Epithelial cell of proximal tubule (primary cell): ENCODE measurements at regions not wholly inside any gene's neighbourhood (a gene's known extent, or its start where the extent isn't known, plus 50 kb on each side); places are given as distances from the start of the nearest gene placed in this dataset.

Source experiments
- DNase-seq: peaks from one replicate; pipeline ENCODE4 v3.0.0-alpha.2; 2011; ENCODE audit warnings: low read depth
- H3K4me3 ChIP-seq: 2 replicates; pipeline ENCODE4 v1.5.1; 2011; ENCODE audit warnings: low read depth, mild to moderate bottlenecking, low read length
- TF ChIP-seq, protein P1 (sequence below): conservative IDR thresholded peaks from 2 replicates; pipeline ENCODE4 v1.5.1; 2012; ENCODE audit warnings: low read depth, mild to moderate bottlenecking, low read length

DNA sequence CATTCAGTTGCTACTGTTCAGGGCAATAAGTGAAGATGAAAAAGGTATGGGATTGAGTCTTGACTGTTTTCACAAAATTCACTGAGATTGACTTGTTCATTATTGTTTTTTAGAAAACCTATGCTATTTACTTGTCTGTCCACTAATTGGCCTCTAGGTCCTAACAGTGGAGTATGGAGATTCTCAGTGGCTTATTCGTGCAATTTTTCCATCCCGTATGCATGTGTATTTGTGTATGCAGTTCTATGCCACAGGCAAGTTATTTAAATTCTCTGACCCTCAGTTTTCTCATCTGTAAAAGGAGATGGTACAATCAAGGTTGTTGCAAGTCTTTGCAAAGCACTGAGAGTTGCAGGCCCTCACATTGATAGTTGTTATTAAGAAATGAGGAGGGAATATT lies 151.0 kb downstream of the BBOX1 start:
- H3K4me3 ChIP-seq, result no peak overlapping the region
- no peak for DNase-seq
- TF ChIP-seq, protein P1, sequence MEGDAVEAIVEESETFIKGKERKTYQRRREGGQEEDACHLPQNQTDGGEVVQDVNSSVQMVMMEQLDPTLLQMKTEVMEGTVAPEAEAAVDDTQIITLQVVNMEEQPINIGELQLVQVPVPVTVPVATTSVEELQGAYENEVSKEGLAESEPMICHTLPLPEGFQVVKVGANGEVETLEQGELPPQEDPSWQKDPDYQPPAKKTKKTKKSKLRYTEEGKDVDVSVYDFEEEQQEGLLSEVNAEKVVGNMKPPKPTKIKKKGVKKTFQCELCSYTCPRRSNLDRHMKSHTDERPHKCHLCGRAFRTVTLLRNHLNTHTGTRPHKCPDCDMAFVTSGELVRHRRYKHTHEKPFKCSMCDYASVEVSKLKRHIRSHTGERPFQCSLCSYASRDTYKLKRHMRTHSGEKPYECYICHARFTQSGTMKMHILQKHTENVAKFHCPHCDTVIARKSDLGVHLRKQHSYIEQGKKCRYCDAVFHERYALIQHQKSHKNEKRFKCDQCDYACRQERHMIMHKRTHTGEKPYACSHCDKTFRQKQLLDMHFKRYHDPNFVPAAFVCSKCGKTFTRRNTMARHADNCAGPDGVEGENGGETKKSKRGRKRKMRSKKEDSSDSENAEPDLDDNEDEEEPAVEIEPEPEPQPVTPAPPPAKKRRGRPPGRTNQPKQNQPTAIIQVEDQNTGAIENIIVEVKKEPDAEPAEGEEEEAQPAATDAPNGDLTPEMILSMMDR, result no peak

DNA sequence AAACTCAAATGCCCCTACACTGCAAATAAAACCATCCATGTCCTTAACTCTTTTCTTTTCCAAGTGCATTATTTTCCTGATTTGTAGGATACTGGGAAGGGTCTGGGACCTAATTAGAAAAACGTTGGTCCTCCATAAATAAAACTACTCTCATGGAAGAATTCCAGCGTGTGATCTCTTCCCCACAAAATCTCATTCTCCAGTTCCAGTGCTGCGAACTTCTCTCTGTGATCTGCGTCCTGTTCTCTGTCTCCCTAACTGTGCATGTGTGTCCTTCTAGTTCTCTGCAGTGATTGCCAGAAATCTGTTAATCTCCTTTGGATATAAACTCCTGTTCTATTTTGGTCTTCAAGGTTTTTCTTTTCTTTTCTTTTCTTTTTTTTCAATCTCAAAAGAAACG lies 148.1 kb downstream of the BBOX1 start:
- TF ChIP-seq, protein P1, result no peak
- no peak for DNase-seq
- H3K4me3 ChIP-seq, result no peak overlapping the region

DNA sequence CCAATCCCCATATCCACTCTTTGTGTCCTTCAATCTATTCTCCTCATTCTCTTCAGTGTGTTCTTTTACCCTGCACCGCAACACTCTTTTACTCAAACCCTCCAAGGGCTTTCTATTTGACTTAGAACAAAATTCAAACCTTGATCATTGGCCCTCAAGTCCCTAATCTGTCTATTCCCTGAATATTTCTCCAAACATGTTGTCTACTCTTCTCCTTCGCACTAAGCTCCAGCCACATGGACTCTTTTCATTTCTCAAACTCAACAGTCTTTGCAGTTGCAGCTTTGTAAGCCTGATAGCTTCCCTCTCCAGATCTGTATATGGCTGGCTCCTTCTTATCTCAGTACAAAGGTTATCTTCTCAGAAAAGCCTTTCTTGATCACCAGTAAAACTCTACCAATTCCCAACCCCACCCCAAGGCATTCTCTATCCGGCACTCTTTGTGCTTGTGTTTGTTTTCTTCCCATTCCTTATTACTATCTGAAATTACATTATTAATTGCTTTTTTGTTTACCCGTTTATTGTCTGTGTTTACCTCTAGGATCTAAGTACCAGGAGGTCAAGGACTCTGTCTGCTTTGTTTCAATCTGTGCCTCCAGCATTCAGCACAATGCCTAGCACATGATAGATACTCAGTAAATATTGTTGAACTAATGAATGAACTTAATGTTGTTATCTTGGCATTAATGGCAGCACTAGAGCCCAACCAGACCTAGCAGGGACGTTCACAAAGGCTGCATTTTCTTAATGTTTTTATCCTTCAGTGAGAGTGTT lies 147.4 kb downstream of the BBOX1 start:
- DNase-seq, result no peak
- TF ChIP-seq, protein P1, result no peak
- H3K4me3 ChIP-seq, result no peak overlapping the region

DNA sequence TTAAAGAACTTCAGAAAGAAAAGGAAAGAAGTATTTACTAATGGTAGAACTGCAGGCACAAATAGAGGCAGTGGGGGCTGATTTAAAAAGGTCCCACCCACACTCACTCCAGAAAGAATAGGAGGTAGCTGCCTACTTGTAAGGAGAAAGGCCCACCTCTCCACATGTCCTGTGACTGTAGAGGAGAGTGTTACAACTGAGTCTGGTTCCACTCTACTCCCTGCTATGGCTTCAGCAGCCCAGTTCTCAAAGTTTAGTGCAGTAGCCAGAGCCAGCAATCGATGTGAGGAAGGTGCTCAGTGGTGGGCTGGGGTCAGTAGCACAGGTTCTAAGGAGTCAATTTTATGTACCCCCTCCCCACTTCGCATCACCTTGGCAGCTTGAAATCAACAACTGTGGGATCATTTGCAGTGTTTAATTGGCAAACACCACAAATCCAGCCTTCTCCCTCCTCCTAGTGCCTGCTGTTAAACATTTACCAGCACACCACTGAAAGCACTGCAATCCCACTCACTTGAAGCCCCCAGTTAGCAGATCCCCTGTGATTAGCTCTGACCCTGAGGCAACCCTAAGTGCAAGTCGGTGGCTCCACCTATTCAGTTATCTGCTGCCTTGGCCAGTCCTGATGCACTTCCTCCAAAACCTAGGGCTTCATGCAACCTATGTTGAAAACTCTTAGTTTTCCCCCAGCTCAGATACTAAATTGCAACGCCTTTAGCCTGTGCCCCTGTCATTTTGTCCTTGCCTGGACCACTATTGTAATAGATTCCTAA lies 146.6 kb downstream of the BBOX1 start:
- H3K4me3 ChIP-seq, result no peak overlapping the region
- no peak for DNase-seq
- TF ChIP-seq, protein P1, result no peak

DNA sequence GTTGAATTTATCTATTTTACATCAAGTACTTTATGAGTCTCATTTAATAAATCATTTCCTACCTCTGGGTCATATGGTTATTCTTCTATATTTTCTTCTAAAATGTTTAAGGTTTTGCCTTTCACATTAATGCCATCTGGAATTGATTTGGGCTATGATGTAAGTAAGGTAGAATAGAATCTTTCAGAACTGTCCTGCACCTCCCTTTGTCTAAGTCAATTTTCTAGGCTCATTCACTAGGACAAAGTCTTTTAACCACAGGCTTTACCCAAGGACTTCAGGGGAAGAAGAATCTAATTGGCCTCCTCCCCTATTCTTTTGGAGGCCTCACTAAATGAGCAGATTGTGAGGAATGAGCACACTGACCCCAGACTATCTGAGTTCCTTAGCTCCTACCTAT lies 146.0 kb downstream of the BBOX1 start:
- no peak for DNase-seq
- TF ChIP-seq, protein P1, result no peak
- no peak overlapping the region for H3K4me3 ChIP-seq

- no peak overlapping the region for H3K4me3 ChIP-seq
- TF ChIP-seq, protein P1, result no peak
- no peak for DNase-seq
These were observed 144.1 kb downstream of the BBOX1 start for GRCh38 chr11:27184458-27185312.
